ENCODE measurements at regions not wholly inside any gene's neighbourhood (a gene's known extent, or its start where the extent isn't known, plus 50 kb on each side); places are given as distances from the start of the nearest gene placed in this dataset.

GRCh38 chr4:19945979-19946380 lies 305.7 kb upstream of the SLIT2 start:
- H3K4me3 ChIP-seq (ENCODE audit: low read depth, low read length): no peak overlapping the region
- no peak for TF ChIP-seq CTCF (conservative IDR thresholded peaks at IDR 0.05; ENCODE audit: low read depth, low read length)
- peak; percentile 55 for DNase-seq (ENCODE audit: low read depth)

GRCh38 chr4:19945501-19945900 lies 306.2 kb upstream of the SLIT2 start:
- no peak for DNase-seq (ENCODE audit: low read depth)
- H3K4me3 ChIP-seq (ENCODE audit: low read depth, low read length): no peak overlapping the region
- TF ChIP-seq CTCF (conservative IDR thresholded peaks at IDR 0.05; ENCODE audit: low read depth, low read length): no peak

GRCh38 chr4:19944806-19945205 lies 306.9 kb upstream of the SLIT2 start:
- H3K4me3 ChIP-seq (ENCODE audit: low read depth, low read length): no peak overlapping the region
- TF ChIP-seq CTCF (conservative IDR thresholded peaks at IDR 0.05; ENCODE audit: low read depth, low read length): no peak
- DNase-seq (ENCODE audit: low read depth): no peak

GRCh38 chr4:19944251-19944650 lies 307.5 kb upstream of the SLIT2 start:
- H3K4me3 ChIP-seq (ENCODE audit: low read depth, low read length): no peak overlapping the region
- no peak for TF ChIP-seq CTCF (conservative IDR thresholded peaks at IDR 0.05; ENCODE audit: low read depth, low read length)
- no peak for DNase-seq (ENCODE audit: low read depth)

GRCh38 chr4:19941434-19941833 lies 310.3 kb upstream of the SLIT2 start:
- DNase-seq (ENCODE audit: low read depth): no peak
- TF ChIP-seq CTCF (conservative IDR thresholded peaks at IDR 0.05; ENCODE audit: low read depth, low read length): no peak
- H3K4me3 ChIP-seq (ENCODE audit: low read depth, low read length): no peak overlapping the region

GRCh38 chr4:19940861-19941260 lies 310.8 kb upstream of the SLIT2 start:
- TF ChIP-seq CTCF (conservative IDR thresholded peaks at IDR 0.05; ENCODE audit: low read depth, low read length): no peak
- H3K4me3 ChIP-seq (ENCODE audit: low read depth, low read length): no peak overlapping the region
- no peak for DNase-seq (ENCODE audit: low read depth)

GRCh38 chr4:19936476-19936875 lies 315.2 kb upstream of the SLIT2 start:
- no peak for TF ChIP-seq CTCF (conservative IDR thresholded peaks at IDR 0.05; ENCODE audit: low read depth, low read length)
- DNase-seq (ENCODE audit: low read depth): no peak
- no peak overlapping the region for H3K4me3 ChIP-seq (ENCODE audit: low read depth, low read length)
